Fibroblast of lung (primary cell): ENCODE measurements at regions not wholly inside any gene's neighbourhood (a gene's known extent, or its start where the extent isn't known, plus 50 kb on each side); places are given as distances from the start of the nearest gene placed in this dataset.

Source experiments
- DNase-seq, 2 donors: peaks; one replicate each; pipeline versions ENCODE4 v3.0.0 to v3.0.0-alpha.2; 2010; ENCODE audit warnings: low read depth in 2 of 2
- H2AFZ ChIP-seq: 2 replicates; pipeline ENCODE4 v1.5.1; 2012; ENCODE audit warnings: low read length, control low read depth, inconsistent platforms
- H3K27ac ChIP-seq: 2 replicates; pipeline ENCODE4 v1.5.1; 2011; ENCODE audit warnings: low read length, control low read depth; ENCODE audit not compliant: insufficient read depth
- H3K27me3 ChIP-seq: 2 replicates; pipeline ENCODE4 v1.5.1; 2011; ENCODE audit warnings: mild to moderate bottlenecking, low read length; ENCODE audit not compliant: control insufficient read depth, insufficient read depth
- H3K36me3 ChIP-seq: 2 replicates; pipeline ENCODE4 v1.5.1; 2011; ENCODE audit warnings: low read length; ENCODE audit not compliant: control insufficient read depth, insufficient read depth
- H3K4me1 ChIP-seq: 2 replicates; pipeline ENCODE4 v1.5.1; 2011; ENCODE audit warnings: low read length; ENCODE audit not compliant: control insufficient read depth, insufficient read depth; ENCODE audit errors: extremely low read depth
- H3K4me2 ChIP-seq: 2 replicates; pipeline ENCODE4 v1.5.1; 2011; ENCODE audit warnings: low read length, control low read depth; ENCODE audit not compliant: insufficient read depth; ENCODE audit errors: extremely low read depth
- H3K4me3 ChIP-seq, 4 experiments: fragments of 200-600 bp in 1 of 4; sonication (generic) in 1 of 4; replicated peaks in 1 of 4; 2 replicates each; pipeline ENCODE4 v1.5.1; 2011 to 2016; ENCODE audit warnings: low read length in 4 of 4, low read depth in 3 of 4, mild to moderate bottlenecking in 3 of 4, control low read depth in 2 of 4, inconsistent platforms in 1 of 4, mixed read lengths in 1 of 4; ENCODE audit not compliant: insufficient read depth in 1 of 4; ENCODE audit errors: control extremely low read depth in 1 of 4
- H3K79me2 ChIP-seq: 2 replicates; pipeline ENCODE4 v1.5.1; 2012; ENCODE audit warnings: mild to moderate bottlenecking, low read length, inconsistent platforms; ENCODE audit not compliant: control insufficient read depth, insufficient read depth
- H3K9ac ChIP-seq: 2 replicates; pipeline ENCODE4 v1.5.1; 2011; ENCODE audit warnings: mild to moderate bottlenecking, low read length, control low read depth; ENCODE audit not compliant: insufficient read depth
- H3K9me3 ChIP-seq: 2 replicates; pipeline ENCODE4 v1.5.1; 2012; ENCODE audit warnings: low read depth, low read length; ENCODE audit not compliant: control insufficient read depth, insufficient read depth
- H4K20me1 ChIP-seq: 2 replicates; pipeline ENCODE4 v1.5.1; 2011; ENCODE audit warnings: low read length; ENCODE audit not compliant: control insufficient read depth, insufficient read depth; ENCODE audit errors: extremely low read depth
- CTCF ChIP-seq, 2 donors: IDR thresholded peaks in 1 of 2; conservative IDR thresholded peaks in 1 of 2; 1 replicate in 1 of 2; 2 replicates in 1 of 2; pipeline ENCODE4 v1.5.1; 2011 to 2012; ENCODE audit warnings: low read length in 2 of 2, control low read depth in 1 of 2, inconsistent platforms in 1 of 2, low read depth in 1 of 2, mild to moderate bottlenecking in 1 of 2
- EZH2 ChIP-seq: IDR thresholded peaks from 2 replicates; pipeline ENCODE4 v1.5.1; 2012; ENCODE audit warnings: low read length, control low read depth, mild to moderate bottlenecking; ENCODE audit errors: missing control alignments

GRCh38 chr14:49160983-49161382 lies 425.2 kb downstream of the RPS29 start:
- H3K79me2 ChIP-seq = no peaks in the 10 kb centered on the region
- H2AFZ ChIP-seq = no peak overlapping the region

GRCh38 chr14:49159081-49159480 lies 427.1 kb downstream of the RPS29 start:
- no peaks in the 10 kb centered on the region for H3K36me3 ChIP-seq
- no peak overlapping the region for H2AFZ ChIP-seq
- TF ChIP-seq EZH2 = no peak
- no peak for TF ChIP-seq CTCF (conservative IDR thresholded peaks at IDR 0.05 in 1 of 2, IDR thresholded peaks at IDR 0.05 in 1 of 2; ENCODE audit: low read depth in 1 of 2, low read length in 2 of 2)
- no peak overlapping the region for H3K9ac ChIP-seq
- H3K27ac ChIP-seq = no peak overlapping the region
- H3K4me1 ChIP-seq = no peaks in the 10 kb centered on the region
- no peak overlapping the region for H3K4me3 ChIP-seq
- H4K20me1 ChIP-seq = no peaks in the 10 kb centered on the region
- H3K79me2 ChIP-seq = no peaks in the 10 kb centered on the region
- no peaks in the 10 kb centered on the region for H3K9me3 ChIP-seq
- no peak overlapping the region for H3K4me2 ChIP-seq
- no peak for DNase-seq
- no peaks in the 10 kb centered on the region for H3K27me3 ChIP-seq

More at GRCh38 chr14:49160983-49161382, 425.2 kb downstream of the RPS29 start:
- DNase-seq = no peak
- Histone ChIP-seq H3K4me3 (no peak overlapping the region), H3K4me1 (no peaks in the 10 kb centered on the region), H3K36me3 (no peaks in the 10 kb centered on the region), H3K9ac (no peak overlapping the region), H3K4me2 (no peak overlapping the region), H3K9me3 (no peaks in the 10 kb centered on the region), H3K27ac (no peak overlapping the region), H4K20me1 (no peaks in the 10 kb centered on the region), H3K27me3 (no peaks in the 10 kb centered on the region)
- TF ChIP-seq EZH2 (no peak), CTCF (conservative IDR thresholded peaks at IDR 0.05 in 1 of 2, IDR thresholded peaks at IDR 0.05 in 1 of 2; ENCODE audit: low read depth in 1 of 2, low read length in 2 of 2) (no peak)

GRCh38 chr14:49139593-49139992 lies 446.6 kb downstream of the RPS29 start:
- Histone ChIP-seq H3K27ac (no peak overlapping the region), H3K9ac (no peak overlapping the region), H3K4me3 (no peak overlapping the region), H2AFZ (no peak overlapping the region), H3K4me2 (no peak overlapping the region), H3K9me3 (no peaks in the 10 kb centered on the region), H3K27me3 (no peaks in the 10 kb centered on the region), H3K4me1 (no peaks in the 10 kb centered on the region), H3K36me3 (no peaks in the 10 kb centered on the region), H3K79me2 (no peaks in the 10 kb centered on the region), H4K20me1 (no peaks in the 10 kb centered on the region)
- TF ChIP-seq EZH2 (no peak), CTCF (conservative IDR thresholded peaks at IDR 0.05 in 1 of 2, IDR thresholded peaks at IDR 0.05 in 1 of 2; ENCODE audit: low read depth in 1 of 2, low read length in 2 of 2) (no peak)
- DNase-seq = peak in 1 of 2 donors; percentile 13
